Endothelial cell of umbilical vein (primary cell): ENCODE measurements at regions not wholly inside any gene's neighbourhood (a gene's known extent, or its start where the extent isn't known, plus 50 kb on each side); places are given as distances from the start of the nearest gene placed in this dataset.

Experiments
- BruUV-seq: library from RNA; stranded (reverse); fragments of 400-500 nt; replicated peaks from 2 replicates; lab custom pipeline; 2021; lab: Mats Ljungman, UMichigan
- CTCF ChIA-PET: fragments of 300-600, 350-600 bp; sonication (Branson Sonifier 250); formaldehyde crosslinking; loops from one replicate; lab custom pipeline; 2021; ENCODE audit warnings: antibody characterized with exemption, inconsistent platforms; lab: Charles Lee
- POLR2A ChIA-PET: fragments of 300-600, 350-600 bp; sonication (Branson Sonifier 250); formaldehyde crosslinking; loops from one replicate; lab custom pipeline; 2021; ENCODE audit warnings: antibody characterized with exemption, inconsistent platforms; lab: Charles Lee
- DNase-seq: peaks from one replicate; pipeline ENCODE4 v3.0.0-alpha.2; 2011; ENCODE audit warnings: low read depth, low spot score
- FAIRE-seq: peaks from 2 replicates; lab custom pipeline; 2011; peaks lifted over from hg19 to GRCh38; lab: Jason Lieb, UNC
- H2AFZ ChIP-seq: 2 replicates; pipeline ENCODE4 v1.6.0; 2012; ENCODE audit warnings: low read depth, low read length, control low read depth, inconsistent platforms
- H3K27ac ChIP-seq: 2 replicates; pipeline ENCODE4 v1.5.1; 2011; ENCODE audit warnings: low read depth, mild to moderate bottlenecking, control low read depth, low read length, moderate library complexity; ENCODE audit not compliant: insufficient read depth
- H3K27me3 ChIP-seq, 2 experiments: 2 replicates each; pipeline versions ENCODE4 v1.6.0 to v1.6.1; 2011; ENCODE audit warnings: low read length in 2 of 2, mixed read lengths in 1 of 2; ENCODE audit not compliant: control insufficient read depth in 2 of 2, insufficient read depth in 2 of 2
- H3K36me3 ChIP-seq, 2 experiments: 2 replicates in 1 of 2; 3 replicates in 1 of 2; pipeline ENCODE4 v1.5.1; 2011; ENCODE audit warnings: low read length in 2 of 2, mild to moderate bottlenecking in 1 of 2, moderate library complexity in 1 of 2; ENCODE audit not compliant: control insufficient read depth in 2 of 2, insufficient read depth in 2 of 2; ENCODE audit errors: extremely low read depth in 1 of 2
- H3K4me1 ChIP-seq: 3 replicates; pipeline ENCODE4 v1.5.1; 2011; ENCODE audit warnings: mild to moderate bottlenecking, low read length; ENCODE audit not compliant: control insufficient read depth, insufficient read depth; ENCODE audit errors: extremely low read depth
- H3K4me2 ChIP-seq: 2 replicates; pipeline ENCODE4 v1.6.1; 2011; ENCODE audit warnings: low read length, control low read depth, mixed read lengths; ENCODE audit not compliant: insufficient read depth
- H3K4me3 ChIP-seq, 3 experiments: fragments of 200-600 bp in 1 of 3; sonication (generic), shearing (Covaris generic) in 1 of 3; replicated peaks in 1 of 3; 2 replicates each; pipeline ENCODE4 v1.5.1; 2011 to 2016; ENCODE audit warnings: control low read depth in 3 of 3, low read length in 3 of 3, mild to moderate bottlenecking in 2 of 3, inconsistent platforms in 1 of 3, low read depth in 1 of 3, moderate library complexity in 1 of 3; ENCODE audit not compliant: insufficient read depth in 1 of 3
- H3K79me2 ChIP-seq: 2 replicates; pipeline ENCODE4 v1.6.0; 2012; ENCODE audit warnings: low read length, inconsistent platforms; ENCODE audit not compliant: control insufficient read depth, insufficient read depth
- H3K9ac ChIP-seq: replicated peaks from 2 replicates; pipeline ENCODE3; 2011; ENCODE audit warnings: low read length, control low read depth; ENCODE audit not compliant: insufficient read depth; ENCODE audit errors: extremely low read depth
- H3K9me1 ChIP-seq: replicated peaks from 3 replicates; pipeline ENCODE4 v1.6.0; 2011; ENCODE audit warnings: mild to moderate bottlenecking, low read length; ENCODE audit not compliant: control insufficient read depth, insufficient read depth; ENCODE audit errors: extremely low read depth
- H3K9me3 ChIP-seq: replicated peaks from 2 replicates; pipeline ENCODE4 v1.5.1; 2012; ENCODE audit warnings: low read length, inconsistent platforms; ENCODE audit not compliant: control insufficient read depth, insufficient read depth
- H4K20me1 ChIP-seq: replicated peaks from 2 replicates; pipeline ENCODE3; 2011; ENCODE audit warnings: mild to moderate bottlenecking, low read length; ENCODE audit not compliant: control insufficient read depth, insufficient read depth; ENCODE audit errors: extremely low read depth
- EZH2 ChIP-seq: IDR thresholded peaks from 2 replicates; pipeline ENCODE4 v1.6.1; 2012; ENCODE audit warnings: borderline replicate concordance, low read depth, mild to moderate bottlenecking, moderate library complexity, low read length, inconsistent platforms; ENCODE audit not compliant: severe bottlenecking
- FOS ChIP-seq: IDR thresholded peaks from 2 replicates; pipeline ENCODE4 v1.6.1; 2011; ENCODE audit warnings: mild to moderate bottlenecking, low read length, moderate library complexity, borderline replicate concordance; ENCODE audit not compliant: insufficient read depth
- GATA2 ChIP-seq: IDR thresholded peaks from 2 replicates; pipeline ENCODE4 v1.7.0; 2011; ENCODE audit warnings: low read depth, mild to moderate bottlenecking, moderate library complexity, mixed read lengths, low read length; ENCODE audit not compliant: insufficient read length, insufficient read depth
- JUN ChIP-seq: IDR thresholded peaks from 2 replicates; pipeline ENCODE4 v1.6.1; 2011; ENCODE audit warnings: borderline replicate concordance, low read depth; ENCODE audit not compliant: insufficient read length, insufficient read depth
- MYC ChIP-seq: IDR thresholded peaks from one replicate; pipeline ENCODE4 v1.6.1; 2011; ENCODE audit warnings: mild to moderate bottlenecking, low read depth, low read length
- POLR2A ChIP-seq: IDR thresholded peaks from 2 replicates; pipeline ENCODE4 v1.6.1; 2012; ENCODE audit warnings: low read depth, mild to moderate bottlenecking, control low read depth, low read length
- POLR2AphosphoS5 ChIP-seq: IDR thresholded peaks from 2 replicates; pipeline ENCODE4 v1.6.1; 2012; ENCODE audit warnings: low read depth, mild to moderate bottlenecking, control low read depth, low read length, moderate library complexity; ENCODE audit not compliant: insufficient read depth
- dilution Hi-C: fragments of 300-500 bp; cut with MboI; formaldehyde crosslinking; loops from one replicate; pipeline ENCODE4 v1.15.0; 2019; ENCODE audit warnings: low sequenced_read_pairs; ENCODE audit not compliant: extremely low pct_ligation_motif_present
- intact Hi-C: fragments of 100-400 bp; cut with micrococcal nuclease; formaldehyde crosslinking; loops from one replicate; pipeline ENCODE4 v1.10.0; 2022
- TF ChIP-seq, protein P1 (sequence below), 2 donors: IDR thresholded peaks; 1 replicate in 1 of 2; 2 replicates in 1 of 2; pipeline ENCODE4 v1.5.1; 2011; ENCODE audit warnings: low read length in 2 of 2, mild to moderate bottlenecking in 2 of 2, moderate library complexity in 2 of 2, control low read depth in 1 of 2, inconsistent platforms in 1 of 2, low read depth in 1 of 2; ENCODE audit not compliant: insufficient read depth in 1 of 2; ENCODE audit errors: extremely low read depth in 1 of 2
- TF ChIP-seq, protein P2 (sequence below): IDR thresholded peaks from 2 replicates; pipeline ENCODE4 v1.6.1; 2011; ENCODE audit not compliant: insufficient read depth, insufficient read length

DNA sequence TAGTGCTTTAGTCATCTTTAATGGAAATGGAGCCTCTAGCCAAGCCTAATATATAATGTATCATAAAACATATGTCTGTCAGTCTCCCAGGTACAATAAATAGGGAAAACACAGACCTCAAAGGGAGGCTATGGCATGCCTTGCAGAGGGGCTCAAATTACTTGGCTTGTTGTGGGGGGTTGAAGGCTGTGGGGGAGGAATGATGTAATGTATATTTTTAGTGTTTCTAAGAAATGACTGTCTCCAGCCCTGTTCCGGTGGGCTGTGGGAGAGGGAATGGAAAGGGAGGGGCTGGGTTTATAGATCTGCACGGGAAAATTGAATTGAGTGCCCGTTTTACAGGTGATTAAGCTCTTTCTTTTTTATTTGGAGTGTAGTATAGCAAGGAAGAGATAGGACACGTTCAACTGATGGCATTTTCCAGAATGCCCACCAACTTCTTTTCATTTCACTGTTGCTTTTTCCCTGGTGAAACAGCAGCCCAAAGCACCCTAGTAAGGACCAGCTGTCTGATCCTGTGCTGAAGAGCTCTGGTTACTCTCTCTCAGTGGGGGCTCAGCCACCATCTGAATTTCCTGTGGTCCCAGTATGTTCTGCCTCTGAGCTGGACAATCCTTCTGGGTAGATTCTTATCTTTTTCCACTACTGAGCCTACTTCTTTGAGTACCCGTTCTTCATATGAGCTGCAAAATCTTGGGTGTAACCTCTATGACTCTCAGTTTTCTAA, 220.7 kb upstream of the CASK start:
- no peaks in the 10 kb centered on the region for H3K9me1 ChIP-seq
- no peaks in the 10 kb centered on the region for H3K27me3 ChIP-seq
- H3K9ac ChIP-seq, result no peak overlapping the region
- no peaks in the 10 kb centered on the region for H3K79me2 ChIP-seq
- no peak overlapping the region for H3K27ac ChIP-seq
- intact Hi-C loops (no loop called here), dilution Hi-C loops (no loop called here)
- no TSS peak for BruUV-seq
- no peak overlapping the region for H3K4me3 ChIP-seq
- no peak overlapping the region for H3K4me2 ChIP-seq
- DNase-seq (no peak), FAIRE-seq (no peak)
- H3K4me1 ChIP-seq, result no peaks in the 10 kb centered on the region
- TF ChIP-seq JUN, result no peak
- TF ChIP-seq POLR2AphosphoS5, result no peak
- TF ChIP-seq, protein P1, sequence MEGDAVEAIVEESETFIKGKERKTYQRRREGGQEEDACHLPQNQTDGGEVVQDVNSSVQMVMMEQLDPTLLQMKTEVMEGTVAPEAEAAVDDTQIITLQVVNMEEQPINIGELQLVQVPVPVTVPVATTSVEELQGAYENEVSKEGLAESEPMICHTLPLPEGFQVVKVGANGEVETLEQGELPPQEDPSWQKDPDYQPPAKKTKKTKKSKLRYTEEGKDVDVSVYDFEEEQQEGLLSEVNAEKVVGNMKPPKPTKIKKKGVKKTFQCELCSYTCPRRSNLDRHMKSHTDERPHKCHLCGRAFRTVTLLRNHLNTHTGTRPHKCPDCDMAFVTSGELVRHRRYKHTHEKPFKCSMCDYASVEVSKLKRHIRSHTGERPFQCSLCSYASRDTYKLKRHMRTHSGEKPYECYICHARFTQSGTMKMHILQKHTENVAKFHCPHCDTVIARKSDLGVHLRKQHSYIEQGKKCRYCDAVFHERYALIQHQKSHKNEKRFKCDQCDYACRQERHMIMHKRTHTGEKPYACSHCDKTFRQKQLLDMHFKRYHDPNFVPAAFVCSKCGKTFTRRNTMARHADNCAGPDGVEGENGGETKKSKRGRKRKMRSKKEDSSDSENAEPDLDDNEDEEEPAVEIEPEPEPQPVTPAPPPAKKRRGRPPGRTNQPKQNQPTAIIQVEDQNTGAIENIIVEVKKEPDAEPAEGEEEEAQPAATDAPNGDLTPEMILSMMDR (IDR thresholded peaks at IDR 0.05; ENCODE audit: extremely low read depth in 1 of 2, insufficient read depth in 1 of 2, low read depth in 1 of 2, low read length in 2 of 2), result no peak
- TF ChIP-seq, protein P2, sequence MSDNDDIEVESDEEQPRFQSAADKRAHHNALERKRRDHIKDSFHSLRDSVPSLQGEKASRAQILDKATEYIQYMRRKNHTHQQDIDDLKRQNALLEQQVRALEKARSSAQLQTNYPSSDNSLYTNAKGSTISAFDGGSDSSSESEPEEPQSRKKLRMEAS, result no peak
- no peak for TF ChIP-seq MYC
- TF ChIP-seq FOS, result no peak
- TF ChIP-seq POLR2A, result no peak
- no peak for TF ChIP-seq EZH2
- no peak for TF ChIP-seq GATA2
- no peaks in the 10 kb centered on the region for H3K9me3 ChIP-seq
- no peaks in the 10 kb centered on the region for H3K36me3 ChIP-seq
- H4K20me1 ChIP-seq, result no peaks in the 10 kb centered on the region
- H2AFZ ChIP-seq, result no peak overlapping the region
- ChIA-PET POLR2A (no interaction called here), CTCF (no interaction called here)
